AG04450 (cell line): ENCODE measurements at regions not wholly inside any gene's neighbourhood (a gene's known extent, or its start where the extent isn't known, plus 50 kb on each side); places are given as distances from the start of the nearest gene placed in this dataset.

Experiments used
- CTCF ChIA-PET: fragments of 300-600, 350-600 bp; formaldehyde crosslinking; extraction: SDS; loops from one replicate; lab custom pipeline; 2022; ENCODE audit warnings: antibody characterized with exemption, inconsistent platforms; lab: Charles Lee
- POLR2A ChIA-PET: fragments of 350-600 bp; formaldehyde crosslinking; extraction: SDS; loops from one replicate; lab custom pipeline; 2021; ENCODE audit warnings: antibody characterized with exemption, inconsistent platforms; lab: Yijun Ruan, JAX
- DNase-seq: peaks from one replicate; pipeline ENCODE4 v3.0.0-alpha.2; 2011; ENCODE audit warnings: low read depth, low spot score
- H3K27ac ChIP-seq: one replicate; pipeline ENCODE4 v1.5.1; 2012; ENCODE audit warnings: low read depth, low read length, control low read depth
- H3K27me3 ChIP-seq: one replicate; pipeline ENCODE4 v1.6.0; 2012; ENCODE audit warnings: low read length; ENCODE audit not compliant: control insufficient read depth, insufficient read depth
- H3K4me3 ChIP-seq: 2 replicates; pipeline ENCODE4 v1.5.1; 2011; ENCODE audit warnings: mild to moderate bottlenecking, low read depth, low read length, control low read depth
- H3K9me3 ChIP-seq: 2 replicates; pipeline ENCODE4 v1.5.1; 2012; ENCODE audit warnings: low read length; ENCODE audit not compliant: control insufficient read depth, insufficient read depth
- CTCF ChIP-seq: IDR thresholded peaks from 2 replicates; pipeline ENCODE4 v1.5.1; 2011; ENCODE audit warnings: low read depth, low read length, control low read depth, inconsistent platforms

GRCh38 chr18:78085241-78086185 lies 835.9 kb downstream of the GALR1 start:
- peaks cover 77% of the 10 kb centered on the region for H3K9me3 ChIP-seq
- no peak for TF ChIP-seq CTCF
- CTCF ChIA-PET = no interaction called here
- H3K4me3 ChIP-seq = no peak overlapping the region
- POLR2A ChIA-PET = no interaction called here
- H3K27ac ChIP-seq = no peak overlapping the region
- H3K27me3 ChIP-seq = no peaks in the 10 kb centered on the region
- DNase-seq = no peak

- ChIA-PET CTCF (no interaction called here), POLR2A (no interaction called here)
- no peaks in the 10 kb centered on the region for H3K27me3 ChIP-seq
- H3K4me3 ChIP-seq = no peak overlapping the region
- no peak for DNase-seq
- no peak overlapping the region for H3K27ac ChIP-seq
- no peak for TF ChIP-seq CTCF
- H3K9me3 ChIP-seq = peaks cover 69% of the 10 kb centered on the region
These were observed 837.3 kb downstream of the GALR1 start for GRCh38 chr18:78086931-78087330.

- H3K27me3 ChIP-seq = no peaks in the 10 kb centered on the region
- H3K27ac ChIP-seq = no peak overlapping the region
- TF ChIP-seq CTCF = no peak
- ChIA-PET CTCF (no interaction called here), POLR2A (no interaction called here)
- peaks cover 68% of the 10 kb centered on the region for H3K9me3 ChIP-seq
- H3K4me3 ChIP-seq = no peak overlapping the region
- no peak for DNase-seq
These were observed 837.7 kb downstream of the GALR1 start for GRCh38 chr18:78087338-78087737.

- H3K4me3 ChIP-seq = no peak overlapping the region
- H3K9me3 ChIP-seq = peaks cover 50% of the 10 kb centered on the region
- H3K27ac ChIP-seq = no peak overlapping the region
- ChIA-PET CTCF (no interaction called here), POLR2A (no interaction called here)
- H3K27me3 ChIP-seq = no peaks in the 10 kb centered on the region
- TF ChIP-seq CTCF = no peak
- no peak for DNase-seq
These were observed 840.9 kb downstream of the GALR1 start for GRCh38 chr18:78090584-78090983.

- POLR2A ChIA-PET = no interaction called here
- TF ChIP-seq CTCF = no peak
- no peaks in the 10 kb centered on the region for H3K27me3 ChIP-seq
- CTCF ChIA-PET = no interaction called here
- no peak for DNase-seq
- H3K9me3 ChIP-seq = peaks cover 45% of the 10 kb centered on the region
- no peak overlapping the region for H3K4me3 ChIP-seq
- no peak overlapping the region for H3K27ac ChIP-seq
These were observed 843.3 kb downstream of the GALR1 start for GRCh38 chr18:78092901-78093300.
